ENCODE measurements at regions not wholly inside any gene's neighbourhood (a gene's known extent, or its start where the extent isn't known, plus 50 kb on each side); places are given as distances from the start of the nearest gene placed in this dataset.
"Not testable (repeated sequence)": the region's sequence is repeated elsewhere in the genome, so short reads cannot be mapped to it uniquely, and the experiment has no call there.

- no peak overlapping the region for H3K4me3 ChIP-seq (ENCODE audit: low read length)
- TF ChIP-seq CTCF (conservative IDR thresholded peaks at IDR 0.05; ENCODE audit: low read length), result no peak
- no peak for DNase-seq (ENCODE audit: low read depth)
Observed at GRCh38 chr13:68713394-68713793, 1394.2 kb upstream of the ATXN8OS start.

- no peak for DNase-seq (ENCODE audit: low read depth)
- no peak overlapping the region for H3K4me3 ChIP-seq (ENCODE audit: low read length)
- TF ChIP-seq CTCF (conservative IDR thresholded peaks at IDR 0.05; ENCODE audit: low read length), result no peak
Observed at GRCh38 chr13:68708336-68708908, 1399.2 kb upstream of the ATXN8OS start.

GRCh38 chr13:68706044-68706443, 1401.6 kb upstream of the ATXN8OS start:
- H3K4me3 ChIP-seq (ENCODE audit: low read length); DNase-seq (ENCODE audit: low read depth): not testable (repeated sequence)

GRCh38 chr13:68697551-68697950, 1410.1 kb upstream of the ATXN8OS start:
- no peak overlapping the region for H3K4me3 ChIP-seq (ENCODE audit: low read length)
- DNase-seq (ENCODE audit: low read depth), result no peak
- no peak for TF ChIP-seq CTCF (conservative IDR thresholded peaks at IDR 0.05; ENCODE audit: low read length)

GRCh38 chr13:68696907-68697306, 1410.7 kb upstream of the ATXN8OS start:
- no peak for DNase-seq (ENCODE audit: low read depth)
- no peak for TF ChIP-seq CTCF (conservative IDR thresholded peaks at IDR 0.05; ENCODE audit: low read length)
- no peak overlapping the region for H3K4me3 ChIP-seq (ENCODE audit: low read length)

GRCh38 chr13:68692049-68692448, 1415.6 kb upstream of the ATXN8OS start:
- no peak for TF ChIP-seq CTCF (conservative IDR thresholded peaks at IDR 0.05; ENCODE audit: low read length)
- no peak for DNase-seq (ENCODE audit: low read depth)
- no peak overlapping the region for H3K4me3 ChIP-seq (ENCODE audit: low read length)

GRCh38 chr13:68690567-68690966, 1417.1 kb upstream of the ATXN8OS start:
- TF ChIP-seq CTCF (conservative IDR thresholded peaks at IDR 0.05; ENCODE audit: low read length), result no peak
- no peak overlapping the region for H3K4me3 ChIP-seq (ENCODE audit: low read length)
- DNase-seq (ENCODE audit: low read depth), result no peak

Data from AG10803 (cell line).